ENCODE measurements at regions not wholly inside any gene's neighbourhood (a gene's known extent, or its start where the extent isn't known, plus 50 kb on each side); places are given as distances from the start of the nearest gene placed in this dataset.

GRCh38 chr18:67222887-67223286 is 293.6 kb downstream of the DSEL start:
- H3K4me3 ChIP-seq (ENCODE audit: low read length) = no peak overlapping the region
- H3K27ac Mint-ChIP-seq = no peak overlapping the region
- no peak for DNase-seq
- H3K9ac ChIP-seq (ENCODE audit: extremely low read depth, low read length, poor library complexity, severe bottlenecking) = no peak overlapping the region
- no peaks in the 10 kb centered on the region for H3K27me3 Mint-ChIP-seq (ENCODE audit: insufficient read depth)
- peaks cover 1% of the 10 kb centered on the region for H3K9me3 ChIP-seq (ENCODE audit: control insufficient read depth, low read length)
- H3K4me1 ChIP-seq (ENCODE audit: control insufficient read depth, insufficient read depth, low read length) = no peaks in the 10 kb centered on the region
- no peak overlapping the region for H3K4me3 Mint-ChIP-seq
- no peaks in the 10 kb centered on the region for H3K36me3 Mint-ChIP-seq (ENCODE audit: low read depth)
- no peaks in the 10 kb centered on the region for H3K36me3 ChIP-seq (ENCODE audit: control insufficient read depth, insufficient read depth, low read length)
- H3K4me1 Mint-ChIP-seq = no peaks in the 10 kb centered on the region
- no peak overlapping the region for H3K27ac ChIP-seq (ENCODE audit: low read depth, low read length)
- peaks cover 5% of the 10 kb centered on the region for H3K9me3 Mint-ChIP-seq
- H3K27me3 ChIP-seq (ENCODE audit: control insufficient read depth, insufficient read depth, low read length, poor library complexity, severe bottlenecking) = no peaks in the 10 kb centered on the region
- TF ChIP-seq, protein P1, sequence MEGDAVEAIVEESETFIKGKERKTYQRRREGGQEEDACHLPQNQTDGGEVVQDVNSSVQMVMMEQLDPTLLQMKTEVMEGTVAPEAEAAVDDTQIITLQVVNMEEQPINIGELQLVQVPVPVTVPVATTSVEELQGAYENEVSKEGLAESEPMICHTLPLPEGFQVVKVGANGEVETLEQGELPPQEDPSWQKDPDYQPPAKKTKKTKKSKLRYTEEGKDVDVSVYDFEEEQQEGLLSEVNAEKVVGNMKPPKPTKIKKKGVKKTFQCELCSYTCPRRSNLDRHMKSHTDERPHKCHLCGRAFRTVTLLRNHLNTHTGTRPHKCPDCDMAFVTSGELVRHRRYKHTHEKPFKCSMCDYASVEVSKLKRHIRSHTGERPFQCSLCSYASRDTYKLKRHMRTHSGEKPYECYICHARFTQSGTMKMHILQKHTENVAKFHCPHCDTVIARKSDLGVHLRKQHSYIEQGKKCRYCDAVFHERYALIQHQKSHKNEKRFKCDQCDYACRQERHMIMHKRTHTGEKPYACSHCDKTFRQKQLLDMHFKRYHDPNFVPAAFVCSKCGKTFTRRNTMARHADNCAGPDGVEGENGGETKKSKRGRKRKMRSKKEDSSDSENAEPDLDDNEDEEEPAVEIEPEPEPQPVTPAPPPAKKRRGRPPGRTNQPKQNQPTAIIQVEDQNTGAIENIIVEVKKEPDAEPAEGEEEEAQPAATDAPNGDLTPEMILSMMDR (conservative IDR thresholded peaks at IDR 0.05) = no peak

- Mint-ChIP-seq H3K27me3 (ENCODE audit: insufficient read depth) (no peaks in the 10 kb centered on the region), H3K4me3 (no peak overlapping the region), H3K4me1 (no peaks in the 10 kb centered on the region), H3K9me3 (no peaks in the 10 kb centered on the region), H3K27ac (no peak overlapping the region), H3K36me3 (ENCODE audit: low read depth) (no peaks in the 10 kb centered on the region)
- H3K27ac ChIP-seq (ENCODE audit: low read depth, low read length) = no peak overlapping the region
- H3K4me3 ChIP-seq (ENCODE audit: low read length) = no peak overlapping the region
- H3K27me3 ChIP-seq (ENCODE audit: control insufficient read depth, insufficient read depth, low read length, poor library complexity, severe bottlenecking) = no peaks in the 10 kb centered on the region
- H3K9me3 ChIP-seq (ENCODE audit: control insufficient read depth, low read length) = no peaks in the 10 kb centered on the region
- WGBS, 2 experiments (ENCODE audit: insufficient coverage in 1 of 2, insufficient read length in 1 of 2) = 90 to 92% methylated on average over 4 to 5 of the region's 5 CpGs
- H3K36me3 ChIP-seq (ENCODE audit: control insufficient read depth, insufficient read depth, low read length) = no peaks in the 10 kb centered on the region
- TF ChIP-seq, protein P1 (conservative IDR thresholded peaks at IDR 0.05) = no peak
- no peak for DNase-seq
- H3K9ac ChIP-seq (ENCODE audit: extremely low read depth, low read length, poor library complexity, severe bottlenecking) = no peak overlapping the region
- H3K4me1 ChIP-seq (ENCODE audit: control insufficient read depth, insufficient read depth, low read length) = no peaks in the 10 kb centered on the region
Measured at GRCh38 chr18:67219821-67220220, 296.7 kb downstream of the DSEL start.

DNA sequence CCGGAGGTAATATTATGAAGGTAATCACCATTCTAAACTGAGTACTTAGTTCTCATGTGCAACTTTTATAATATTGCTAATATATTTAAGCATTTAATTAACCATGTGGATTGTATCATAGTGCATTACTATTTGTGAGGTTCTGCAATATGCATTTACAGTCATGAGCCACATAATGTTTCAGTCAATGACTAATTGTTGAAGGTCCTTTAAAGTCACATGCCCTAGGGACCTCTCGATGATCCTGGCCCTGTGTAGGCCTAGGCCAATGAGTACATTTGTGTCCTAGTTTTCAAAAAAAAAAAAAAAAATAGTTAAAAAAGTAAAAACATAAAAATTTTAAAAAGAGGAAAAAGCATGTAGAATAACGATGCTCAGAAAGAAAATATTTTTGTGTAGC is 298.0 kb downstream of the DSEL start:
- Histone ChIP-seq H3K27ac (ENCODE audit: low read depth, low read length) (no peak overlapping the region), H3K4me3 (ENCODE audit: low read length) (no peak overlapping the region), H3K9me3 (ENCODE audit: control insufficient read depth, low read length) (no peaks in the 10 kb centered on the region), H3K4me1 (ENCODE audit: control insufficient read depth, insufficient read depth, low read length) (no peaks in the 10 kb centered on the region), H3K27me3 (ENCODE audit: control insufficient read depth, insufficient read depth, low read length, poor library complexity, severe bottlenecking) (no peaks in the 10 kb centered on the region), H3K36me3 (ENCODE audit: control insufficient read depth, insufficient read depth, low read length) (no peaks in the 10 kb centered on the region), H3K9ac (ENCODE audit: extremely low read depth, low read length, poor library complexity, severe bottlenecking) (no peak overlapping the region)
- 91 to 93% methylated on average over 1 to 3 of the region's 3 CpGs for WGBS, 2 experiments (ENCODE audit: insufficient coverage in 1 of 2, insufficient read length in 1 of 2)
- H3K4me3 Mint-ChIP-seq = no peak overlapping the region
- H3K9me3 Mint-ChIP-seq = no peaks in the 10 kb centered on the region
- H3K4me1 Mint-ChIP-seq = no peaks in the 10 kb centered on the region
- no peaks in the 10 kb centered on the region for H3K27me3 Mint-ChIP-seq (ENCODE audit: insufficient read depth)
- H3K27ac Mint-ChIP-seq = no peak overlapping the region
- TF ChIP-seq, protein P1 (conservative IDR thresholded peaks at IDR 0.05) = no peak
- H3K36me3 Mint-ChIP-seq (ENCODE audit: low read depth) = no peaks in the 10 kb centered on the region
- no peak for DNase-seq

Measured in endodermal cell (in vitro differentiated cells).